ENCODE measurements at regions not wholly inside any gene's neighbourhood (a gene's known extent, or its start where the extent isn't known, plus 50 kb on each side); places are given as distances from the start of the nearest gene placed in this dataset.

DNA sequence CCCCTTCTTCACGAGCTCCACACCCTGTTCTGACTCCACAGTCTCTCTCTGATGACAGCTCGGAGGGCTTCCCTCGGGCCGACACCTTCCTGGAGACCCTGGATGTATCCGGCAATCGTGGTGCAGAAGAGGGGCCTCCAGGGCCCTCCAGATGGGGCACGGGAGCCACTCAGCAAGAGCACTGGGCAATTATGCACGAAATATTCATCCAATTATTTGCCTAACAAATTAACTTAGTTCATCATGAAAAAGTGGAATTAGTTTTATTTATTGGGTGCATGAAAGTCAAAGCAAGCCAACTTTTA lies 277.3 kb upstream of the HDAC4 start:
- TF ChIP-seq CTCF (IDR thresholded peaks at IDR 0.05; ENCODE audit: unreplicated experiment): no peak
- Mint-ChIP-seq H3K4me1 (ENCODE audit: unreplicated experiment) (no peaks in the 10 kb centered on the region), H3K27me3 (ENCODE audit: unreplicated experiment) (peaks cover 8% of the 10 kb centered on the region), H3K36me3 (ENCODE audit: low read depth, unreplicated experiment) (no peaks in the 10 kb centered on the region), H3K27ac (ENCODE audit: unreplicated experiment) (no peak overlapping the region), H3K4me3 (ENCODE audit: unreplicated experiment) (no peak overlapping the region), H3K9me3 (ENCODE audit: unreplicated experiment) (peaks cover 5% of the 10 kb centered on the region)
- DNase-seq (ENCODE audit: low spot score): no peak

- Mint-ChIP-seq H3K27ac (ENCODE audit: unreplicated experiment) (no peak overlapping the region), H3K4me1 (ENCODE audit: unreplicated experiment) (no peaks in the 10 kb centered on the region), H3K36me3 (ENCODE audit: low read depth, unreplicated experiment) (no peaks in the 10 kb centered on the region), H3K4me3 (ENCODE audit: unreplicated experiment) (no peak overlapping the region), H3K9me3 (ENCODE audit: unreplicated experiment) (peaks cover under 1% of the 10 kb centered on the region), H3K27me3 (ENCODE audit: unreplicated experiment) (peaks cover 8% of the 10 kb centered on the region)
- DNase-seq (ENCODE audit: low spot score): no peak
- no peak for TF ChIP-seq CTCF (IDR thresholded peaks at IDR 0.05; ENCODE audit: unreplicated experiment)
These were observed 276.8 kb upstream of the HDAC4 start for GRCh38 chr2:239677453-239678185.

- TF ChIP-seq CTCF (IDR thresholded peaks at IDR 0.05; ENCODE audit: unreplicated experiment): no peak
- Mint-ChIP-seq H3K27ac (ENCODE audit: unreplicated experiment) (no peak overlapping the region), H3K4me3 (ENCODE audit: unreplicated experiment) (no peak overlapping the region), H3K9me3 (ENCODE audit: unreplicated experiment) (no peaks in the 10 kb centered on the region), H3K36me3 (ENCODE audit: low read depth, unreplicated experiment) (no peaks in the 10 kb centered on the region), H3K27me3 (ENCODE audit: unreplicated experiment) (peaks cover 8% of the 10 kb centered on the region), H3K4me1 (ENCODE audit: unreplicated experiment) (no peaks in the 10 kb centered on the region)
- no peak for DNase-seq (ENCODE audit: low spot score)
These were observed 276.1 kb upstream of the HDAC4 start for GRCh38 chr2:239676716-239677452.

GRCh38 chr2:239675826-239676715 lies 275.3 kb upstream of the HDAC4 start:
- DNase-seq (ENCODE audit: low spot score): no peak
- Mint-ChIP-seq H3K27ac (ENCODE audit: unreplicated experiment) (no peak overlapping the region), H3K9me3 (ENCODE audit: unreplicated experiment) (no peaks in the 10 kb centered on the region), H3K27me3 (ENCODE audit: unreplicated experiment) (peaks cover 8% of the 10 kb centered on the region), H3K4me1 (ENCODE audit: unreplicated experiment) (no peaks in the 10 kb centered on the region), H3K36me3 (ENCODE audit: low read depth, unreplicated experiment) (no peaks in the 10 kb centered on the region), H3K4me3 (ENCODE audit: unreplicated experiment) (no peak overlapping the region)
- TF ChIP-seq CTCF (IDR thresholded peaks at IDR 0.05; ENCODE audit: unreplicated experiment): no peak

Measured in endothelial cell (in vitro differentiated cells).